ENCODE measurements at regions not wholly inside any gene's neighbourhood (a gene's known extent, or its start where the extent isn't known, plus 50 kb on each side); places are given as distances from the start of the nearest gene placed in this dataset.
A peak's percentile ranks its signal among the peaks of the same experiment; 100 is the strongest.

DNA sequence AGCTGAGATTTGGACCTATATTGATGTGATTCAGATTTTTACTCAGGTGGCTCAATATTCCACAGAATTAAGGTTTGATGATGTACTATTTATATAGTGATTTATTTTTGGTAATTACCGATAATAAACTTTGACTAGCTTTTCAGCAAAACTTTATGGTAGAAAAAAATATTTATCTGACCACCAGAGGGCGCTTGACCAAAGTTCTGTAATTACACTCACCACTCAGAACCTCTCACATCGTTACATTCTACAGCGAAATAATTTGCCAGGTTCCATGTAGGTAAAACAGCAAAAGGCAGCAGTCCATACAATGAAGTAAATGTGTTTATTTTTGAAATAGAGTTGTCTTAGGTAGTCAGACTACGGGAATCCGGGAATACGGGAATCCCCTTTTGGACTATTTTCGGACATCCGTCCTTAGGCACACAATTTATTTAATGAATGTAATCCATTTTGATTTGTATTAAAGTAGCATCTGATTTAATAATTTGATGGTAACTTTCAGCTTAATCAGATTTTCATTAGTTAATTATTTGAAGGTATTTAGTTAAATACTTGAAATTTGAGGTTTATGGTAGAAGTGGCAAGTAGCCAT lies 143.0 kb upstream of the DDHD1 start:
- TF ChIP-seq, protein P1, sequence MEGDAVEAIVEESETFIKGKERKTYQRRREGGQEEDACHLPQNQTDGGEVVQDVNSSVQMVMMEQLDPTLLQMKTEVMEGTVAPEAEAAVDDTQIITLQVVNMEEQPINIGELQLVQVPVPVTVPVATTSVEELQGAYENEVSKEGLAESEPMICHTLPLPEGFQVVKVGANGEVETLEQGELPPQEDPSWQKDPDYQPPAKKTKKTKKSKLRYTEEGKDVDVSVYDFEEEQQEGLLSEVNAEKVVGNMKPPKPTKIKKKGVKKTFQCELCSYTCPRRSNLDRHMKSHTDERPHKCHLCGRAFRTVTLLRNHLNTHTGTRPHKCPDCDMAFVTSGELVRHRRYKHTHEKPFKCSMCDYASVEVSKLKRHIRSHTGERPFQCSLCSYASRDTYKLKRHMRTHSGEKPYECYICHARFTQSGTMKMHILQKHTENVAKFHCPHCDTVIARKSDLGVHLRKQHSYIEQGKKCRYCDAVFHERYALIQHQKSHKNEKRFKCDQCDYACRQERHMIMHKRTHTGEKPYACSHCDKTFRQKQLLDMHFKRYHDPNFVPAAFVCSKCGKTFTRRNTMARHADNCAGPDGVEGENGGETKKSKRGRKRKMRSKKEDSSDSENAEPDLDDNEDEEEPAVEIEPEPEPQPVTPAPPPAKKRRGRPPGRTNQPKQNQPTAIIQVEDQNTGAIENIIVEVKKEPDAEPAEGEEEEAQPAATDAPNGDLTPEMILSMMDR (IDR thresholded peaks at IDR 0.05; ENCODE audit: borderline replicate concordance, extremely low read depth, low read length, poor library complexity, severe bottlenecking) = peak; percentile 64
- no peak for TF ChIP-seq EZH2 (IDR thresholded peaks at IDR 0.05; ENCODE audit: borderline replicate concordance, low read depth, low read length, severe bottlenecking)
- no peak overlapping the region for H2AFZ ChIP-seq (ENCODE audit: low read depth, low read length)
- H3K9me3 ChIP-seq (ENCODE audit: insufficient read depth, low read length, severe bottlenecking) = peaks cover 4% of the 10 kb centered on the region
- no peak for ATAC-seq (ENCODE audit: insufficient read depth, low read depth)
- H3K27ac ChIP-seq (ENCODE audit: low read length) = no peak overlapping the region
- no peaks in the 10 kb centered on the region for H3K4me1 ChIP-seq (ENCODE audit: insufficient read depth, low read length)
- H3K79me2 ChIP-seq (ENCODE audit: insufficient read depth, low read length) = peaks cover 67% of the 10 kb centered on the region
- H4K20me1 ChIP-seq (ENCODE audit: insufficient read depth, low read length) = peaks cover 11% of the 10 kb centered on the region
- peaks cover 3% of the 10 kb centered on the region; the same call in 1 of the 2 replicates for H3K36me3 ChIP-seq (ENCODE audit: insufficient read depth, low read length)
- no peaks in the 10 kb centered on the region for H3K27me3 ChIP-seq (ENCODE audit: insufficient read depth, low read length, poor library complexity)
- H3K9ac ChIP-seq (ENCODE audit: low read depth, low read length) = no peak overlapping the region
- no peak overlapping the region for H3K4me3 ChIP-seq (ENCODE audit: low read depth in 1 of 2, low read length in 2 of 2)
- no peak overlapping the region for H3K4me2 ChIP-seq (ENCODE audit: insufficient read depth, low read length)
- DNase-seq = no peak

DNA sequence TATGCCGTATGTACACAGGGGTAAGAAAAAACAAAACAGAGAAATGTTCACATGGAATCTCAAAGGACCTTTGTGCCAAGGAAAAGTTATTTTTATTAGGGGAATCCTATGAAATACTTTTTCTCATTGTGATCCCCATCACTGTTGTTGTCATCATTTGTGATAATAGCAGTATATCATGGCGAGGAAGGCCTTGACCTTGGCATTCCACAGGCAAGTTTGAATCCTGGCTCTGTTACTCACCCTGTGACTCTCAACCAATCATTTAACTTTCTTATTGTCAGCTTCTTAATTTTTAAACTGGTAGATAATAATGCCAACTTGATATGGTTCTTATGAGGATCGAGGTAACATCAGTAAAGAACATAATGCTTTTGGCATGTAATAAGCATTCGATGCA lies 142.2 kb upstream of the DDHD1 start:
- H3K9ac ChIP-seq (ENCODE audit: low read depth, low read length) = no peak overlapping the region
- no peak overlapping the region for H3K4me3 ChIP-seq (ENCODE audit: low read depth in 1 of 2, low read length in 2 of 2)
- H3K4me1 ChIP-seq (ENCODE audit: insufficient read depth, low read length) = no peaks in the 10 kb centered on the region
- H3K79me2 ChIP-seq (ENCODE audit: insufficient read depth, low read length) = peaks cover 74% of the 10 kb centered on the region
- peaks cover 11% of the 10 kb centered on the region for H4K20me1 ChIP-seq (ENCODE audit: insufficient read depth, low read length)
- no peak overlapping the region for H2AFZ ChIP-seq (ENCODE audit: low read depth, low read length)
- ATAC-seq (ENCODE audit: insufficient read depth, low read depth) (no peak), DNase-seq (no peak)
- TF ChIP-seq EZH2 (IDR thresholded peaks at IDR 0.05; ENCODE audit: borderline replicate concordance, low read depth, low read length, severe bottlenecking) = no peak
- TF ChIP-seq, protein P1 (IDR thresholded peaks at IDR 0.05; ENCODE audit: borderline replicate concordance, extremely low read depth, low read length, poor library complexity, severe bottlenecking) = no peak
- peaks cover 3% of the 10 kb centered on the region; the same call in 1 of the 2 replicates for H3K36me3 ChIP-seq (ENCODE audit: insufficient read depth, low read length)
- no peaks in the 10 kb centered on the region for H3K27me3 ChIP-seq (ENCODE audit: insufficient read depth, low read length, poor library complexity)
- no peak overlapping the region for H3K27ac ChIP-seq (ENCODE audit: low read length)
- H3K9me3 ChIP-seq (ENCODE audit: insufficient read depth, low read length, severe bottlenecking) = peaks cover 4% of the 10 kb centered on the region
- no peak overlapping the region for H3K4me2 ChIP-seq (ENCODE audit: insufficient read depth, low read length)

DNA sequence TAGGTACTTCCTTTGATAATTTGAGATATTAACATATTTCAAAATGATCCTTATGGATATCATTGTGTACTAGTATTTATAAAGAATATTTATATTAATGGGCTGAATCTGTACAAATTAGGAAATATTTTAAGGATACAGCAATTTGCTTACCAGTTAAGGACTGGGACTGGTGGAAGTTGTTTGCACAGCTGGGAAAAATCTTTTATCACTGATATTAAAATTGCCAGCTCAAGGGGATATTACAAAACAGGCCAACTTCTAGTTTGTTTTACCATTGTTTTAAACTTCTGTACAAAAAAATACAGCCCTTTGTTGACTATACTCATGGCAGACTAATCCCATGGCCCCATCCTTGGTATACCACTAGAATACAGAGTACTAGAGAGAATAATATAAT lies 133.2 kb upstream of the DDHD1 start:
- Histone ChIP-seq H3K4me1 (ENCODE audit: insufficient read depth, low read length) (no peaks in the 10 kb centered on the region), H3K9ac (ENCODE audit: low read depth, low read length) (no peak overlapping the region), H3K9me3 (ENCODE audit: insufficient read depth, low read length, severe bottlenecking) (peaks cover 10% of the 10 kb centered on the region), H3K27ac (ENCODE audit: low read length) (no peak overlapping the region), H3K4me2 (ENCODE audit: insufficient read depth, low read length) (no peak overlapping the region), H2AFZ (ENCODE audit: low read depth, low read length) (no peak overlapping the region), H3K4me3 (ENCODE audit: low read depth in 1 of 2, low read length in 2 of 2) (no peak overlapping the region), H3K79me2 (ENCODE audit: insufficient read depth, low read length) (peaks cover 90% of the 10 kb centered on the region), H3K27me3 (ENCODE audit: insufficient read depth, low read length, poor library complexity) (no peaks in the 10 kb centered on the region), H4K20me1 (ENCODE audit: insufficient read depth, low read length) (no peaks in the 10 kb centered on the region), H3K36me3 (ENCODE audit: insufficient read depth, low read length) (peaks cover 10% of the 10 kb centered on the region)
- ATAC-seq (ENCODE audit: insufficient read depth, low read depth) = no peak
- no peak for DNase-seq
- no peak for TF ChIP-seq EZH2 (IDR thresholded peaks at IDR 0.05; ENCODE audit: borderline replicate concordance, low read depth, low read length, severe bottlenecking)
- TF ChIP-seq, protein P1 (IDR thresholded peaks at IDR 0.05; ENCODE audit: borderline replicate concordance, extremely low read depth, low read length, poor library complexity, severe bottlenecking) = no peak

Measured in DND-41 (cell line).